ENCODE measurements at regions not wholly inside any gene's neighbourhood (a gene's known extent, or its start where the extent isn't known, plus 50 kb on each side); places are given as distances from the start of the nearest gene placed in this dataset.

DNA sequence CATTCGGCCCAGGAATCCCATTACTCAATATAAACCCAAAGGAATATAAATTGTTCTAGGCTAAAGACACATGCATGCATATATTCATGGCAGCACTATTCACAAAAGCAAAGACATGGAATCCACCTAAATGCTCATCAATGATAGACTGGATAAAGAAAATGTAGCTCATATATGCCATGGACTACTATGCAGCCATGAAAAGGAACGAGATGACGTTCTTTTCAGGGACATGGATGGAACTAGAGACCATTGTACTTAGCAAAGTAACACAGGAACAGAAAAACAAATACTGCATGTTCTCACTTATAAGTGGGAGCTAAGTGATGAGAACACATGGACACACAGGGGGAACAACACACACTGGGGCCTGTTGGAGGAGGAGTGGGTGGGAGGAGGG lies 769.5 kb downstream of the TBC1D32 start:
- Mint-ChIP-seq H3K4me3 (no peak overlapping the region), H3K36me3 (ENCODE audit: low read depth) (no peaks in the 10 kb centered on the region), H3K27me3 (no peaks in the 10 kb centered on the region), H3K4me1 (no peaks in the 10 kb centered on the region), H3K27ac (no peak overlapping the region)
- ATAC-seq (no peak), DNase-seq (no peak)
- H3K9me3 ChIP-seq (ENCODE audit: control insufficient read depth, low read length, poor library complexity, severe bottlenecking): no peaks in the 10 kb centered on the region

GRCh38 chr6:120558294-120558693 lies 776.0 kb downstream of the TBC1D32 start:
- Mint-ChIP-seq H3K27ac (no peak overlapping the region), H3K4me1 (no peaks in the 10 kb centered on the region), H3K36me3 (ENCODE audit: low read depth) (no peaks in the 10 kb centered on the region), H3K27me3 (no peaks in the 10 kb centered on the region), H3K4me3 (no peak overlapping the region)
- ATAC-seq (no peak), DNase-seq (no peak)
- H3K9me3 ChIP-seq (ENCODE audit: control insufficient read depth, low read length, poor library complexity, severe bottlenecking): no peaks in the 10 kb centered on the region

GRCh38 chr6:120557554-120557953 lies 776.7 kb downstream of the TBC1D32 start:
- no peak overlapping the region for H3K27ac Mint-ChIP-seq
- H3K9me3 ChIP-seq (ENCODE audit: control insufficient read depth, low read length, poor library complexity, severe bottlenecking): no peaks in the 10 kb centered on the region
- no peaks in the 10 kb centered on the region for H3K4me1 Mint-ChIP-seq
- no peaks in the 10 kb centered on the region for H3K36me3 Mint-ChIP-seq (ENCODE audit: low read depth)
- no peak overlapping the region for H3K4me3 Mint-ChIP-seq
- H3K27me3 Mint-ChIP-seq: no peaks in the 10 kb centered on the region
- ATAC-seq (no peak), DNase-seq (no peak)

GRCh38 chr6:120556491-120556890 lies 777.8 kb downstream of the TBC1D32 start:
- Mint-ChIP-seq H3K27me3 (no peaks in the 10 kb centered on the region), H3K4me3 (no peak overlapping the region), H3K4me1 (no peaks in the 10 kb centered on the region), H3K27ac (no peak overlapping the region), H3K36me3 (ENCODE audit: low read depth) (no peaks in the 10 kb centered on the region)
- ATAC-seq: no peak
- no peak for DNase-seq
- no peaks in the 10 kb centered on the region for H3K9me3 ChIP-seq (ENCODE audit: control insufficient read depth, low read length, poor library complexity, severe bottlenecking)

DNA sequence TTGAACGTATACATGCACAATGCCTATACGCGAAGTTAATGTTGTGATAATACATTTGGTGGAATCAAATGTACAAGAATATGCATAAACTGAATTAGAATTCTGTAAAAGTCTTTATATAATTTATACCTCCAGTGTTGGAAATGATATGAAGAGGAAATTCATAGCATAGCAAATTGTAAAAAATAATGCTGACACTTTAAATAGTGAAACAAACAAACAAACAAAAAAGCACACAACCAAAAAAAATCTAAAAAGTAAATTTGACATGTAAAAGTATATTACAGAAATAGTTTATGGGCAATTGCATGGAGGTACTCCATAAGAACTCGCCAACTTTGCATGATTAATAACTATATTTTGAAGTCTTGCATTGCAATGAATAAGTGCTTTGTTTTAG lies 780.9 kb downstream of the TBC1D32 start:
- Mint-ChIP-seq H3K27ac (no peak overlapping the region), H3K4me1 (no peaks in the 10 kb centered on the region), H3K36me3 (ENCODE audit: low read depth) (no peaks in the 10 kb centered on the region), H3K27me3 (no peaks in the 10 kb centered on the region), H3K4me3 (no peak overlapping the region)
- no peak for DNase-seq
- H3K9me3 ChIP-seq (ENCODE audit: control insufficient read depth, low read length, poor library complexity, severe bottlenecking): no peaks in the 10 kb centered on the region
- ATAC-seq: no peak

- DNase-seq (no peak), ATAC-seq (no peak)
- Mint-ChIP-seq H3K36me3 (ENCODE audit: low read depth) (no peaks in the 10 kb centered on the region), H3K27ac (no peak overlapping the region), H3K4me1 (no peaks in the 10 kb centered on the region), H3K4me3 (no peak overlapping the region), H3K27me3 (no peaks in the 10 kb centered on the region)
- H3K9me3 ChIP-seq (ENCODE audit: control insufficient read depth, low read length, poor library complexity, severe bottlenecking): no peaks in the 10 kb centered on the region
Observed at GRCh38 chr6:120545353-120545752, 788.9 kb downstream of the TBC1D32 start.

DNA sequence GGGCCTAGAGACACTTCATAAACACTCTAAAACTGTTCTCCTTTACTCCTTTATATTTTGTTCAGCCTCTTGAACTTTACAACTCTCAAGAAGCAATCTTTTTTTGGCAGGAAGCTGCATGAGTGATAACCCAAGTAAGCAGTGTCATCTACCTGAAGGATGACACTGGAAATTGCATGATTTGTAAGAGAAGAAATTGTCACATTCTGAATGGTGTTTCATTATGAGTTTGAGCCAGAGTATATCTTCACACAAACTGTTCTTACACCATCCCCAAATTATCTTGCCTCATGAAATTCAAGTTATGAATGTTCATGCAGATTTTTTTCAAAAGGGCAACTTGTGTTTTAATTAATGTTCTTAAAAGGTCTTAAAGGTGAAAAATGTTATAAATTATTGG lies 799.3 kb downstream of the TBC1D32 start:
- Mint-ChIP-seq H3K36me3 (ENCODE audit: low read depth) (no peaks in the 10 kb centered on the region), H3K27me3 (no peaks in the 10 kb centered on the region), H3K27ac (no peak overlapping the region), H3K4me1 (no peaks in the 10 kb centered on the region), H3K4me3 (no peak overlapping the region)
- H3K9me3 ChIP-seq (ENCODE audit: control insufficient read depth, low read length, poor library complexity, severe bottlenecking): no peaks in the 10 kb centered on the region
- no peak for DNase-seq
- no peak for ATAC-seq

GRCh38 chr6:120526576-120526975 lies 807.7 kb downstream of the TBC1D32 start:
- DNase-seq (no peak), ATAC-seq (no peak)
- no peaks in the 10 kb centered on the region for H3K9me3 ChIP-seq (ENCODE audit: control insufficient read depth, low read length, poor library complexity, severe bottlenecking)
- H3K4me1 Mint-ChIP-seq: no peaks in the 10 kb centered on the region
- H3K27me3 Mint-ChIP-seq: no peaks in the 10 kb centered on the region
- no peak overlapping the region for H3K4me3 Mint-ChIP-seq
- H3K27ac Mint-ChIP-seq: no peak overlapping the region
- no peaks in the 10 kb centered on the region for H3K36me3 Mint-ChIP-seq (ENCODE audit: low read depth)

- H3K4me1 Mint-ChIP-seq: no peaks in the 10 kb centered on the region
- no peak overlapping the region for H3K27ac Mint-ChIP-seq
- ATAC-seq (no peak), DNase-seq (no peak)
- no peaks in the 10 kb centered on the region for H3K27me3 Mint-ChIP-seq
- H3K4me3 Mint-ChIP-seq: no peak overlapping the region
- H3K36me3 Mint-ChIP-seq (ENCODE audit: low read depth): no peaks in the 10 kb centered on the region
- no peaks in the 10 kb centered on the region for H3K9me3 ChIP-seq (ENCODE audit: control insufficient read depth, low read length, poor library complexity, severe bottlenecking)
Observed at GRCh38 chr6:120514544-120514943, 819.7 kb downstream of the TBC1D32 start.

DNA sequence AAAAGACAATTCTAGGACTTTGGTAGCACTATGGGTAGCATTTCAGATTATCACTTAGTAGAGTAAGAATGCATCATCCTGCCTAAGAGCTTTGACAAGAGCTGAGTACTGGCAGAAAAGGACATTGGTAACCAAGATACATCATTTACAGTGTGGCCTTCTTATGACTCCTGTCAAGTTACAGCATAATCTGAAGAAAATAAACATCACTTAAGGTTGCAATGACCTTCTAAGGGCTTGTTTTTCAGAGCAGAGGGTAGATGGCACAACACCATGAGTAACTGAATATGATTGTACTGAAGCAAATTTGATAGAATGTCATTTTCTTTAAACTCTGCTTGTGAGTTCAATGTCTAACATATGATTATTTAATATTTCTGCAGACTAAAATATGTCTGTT lies 822.6 kb downstream of the TBC1D32 start:
- Mint-ChIP-seq H3K27me3 (no peaks in the 10 kb centered on the region), H3K4me3 (no peak overlapping the region), H3K4me1 (no peaks in the 10 kb centered on the region), H3K36me3 (ENCODE audit: low read depth) (no peaks in the 10 kb centered on the region), H3K27ac (no peak overlapping the region)
- no peaks in the 10 kb centered on the region for H3K9me3 ChIP-seq (ENCODE audit: control insufficient read depth, low read length, poor library complexity, severe bottlenecking)
- ATAC-seq (no peak), DNase-seq (no peak)

DNA sequence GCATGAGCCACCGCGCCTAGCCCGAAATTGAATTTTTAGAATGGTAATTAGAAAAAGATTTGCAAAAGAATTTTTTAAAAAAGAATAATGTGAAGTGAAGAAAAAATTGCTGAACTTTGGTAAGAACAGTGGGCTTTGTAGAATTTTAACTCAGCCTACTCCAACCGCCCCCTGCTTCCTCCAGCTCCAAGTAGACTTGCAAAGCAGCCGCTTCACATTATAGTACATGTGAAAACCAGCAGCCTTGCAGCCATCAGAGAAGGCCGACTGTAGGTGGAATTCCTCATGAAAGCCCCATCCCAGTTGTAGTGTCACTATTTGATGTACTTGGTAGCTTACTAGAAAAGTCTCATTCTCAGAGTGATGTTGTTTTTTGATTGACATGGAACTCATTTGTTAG lies 835.6 kb downstream of the TBC1D32 start:
- DNase-seq: no peak
- no peaks in the 10 kb centered on the region for H3K9me3 ChIP-seq (ENCODE audit: control insufficient read depth, low read length, poor library complexity, severe bottlenecking)
- no peak overlapping the region for H3K27ac Mint-ChIP-seq
- no peaks in the 10 kb centered on the region for H3K36me3 Mint-ChIP-seq (ENCODE audit: low read depth)
- no peak for ATAC-seq
- no peaks in the 10 kb centered on the region for H3K4me1 Mint-ChIP-seq
- no peaks in the 10 kb centered on the region for H3K27me3 Mint-ChIP-seq
- no peak overlapping the region for H3K4me3 Mint-ChIP-seq

DNA sequence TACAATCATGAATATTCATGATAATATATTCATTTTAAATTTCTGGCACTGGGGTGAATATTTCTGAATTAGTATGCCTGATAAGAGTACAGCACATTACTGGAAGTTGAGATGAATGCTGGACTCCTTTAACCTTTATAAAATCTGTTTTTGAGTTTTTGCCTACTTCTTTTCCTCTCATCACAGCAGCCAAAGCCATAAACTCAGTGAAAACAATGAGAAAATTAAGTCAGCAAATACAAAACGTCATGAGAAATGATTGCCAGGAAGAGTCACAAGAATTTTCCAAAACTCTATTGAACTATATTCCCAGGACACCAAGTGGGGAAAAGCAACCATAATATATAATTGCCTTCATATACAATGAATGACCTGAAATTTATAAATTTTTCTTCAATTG lies 837.6 kb downstream of the TBC1D32 start:
- no peaks in the 10 kb centered on the region for H3K36me3 Mint-ChIP-seq (ENCODE audit: low read depth)
- ATAC-seq (no peak), DNase-seq (no peak)
- H3K27me3 Mint-ChIP-seq: no peaks in the 10 kb centered on the region
- no peak overlapping the region for H3K4me3 Mint-ChIP-seq
- H3K4me1 Mint-ChIP-seq: no peaks in the 10 kb centered on the region
- H3K9me3 ChIP-seq (ENCODE audit: control insufficient read depth, low read length, poor library complexity, severe bottlenecking): no peaks in the 10 kb centered on the region
- H3K27ac Mint-ChIP-seq: no peak overlapping the region

- H3K4me3 Mint-ChIP-seq: no peak overlapping the region
- no peak for DNase-seq
- H3K4me1 Mint-ChIP-seq: no peaks in the 10 kb centered on the region
- H3K27ac Mint-ChIP-seq: no peak overlapping the region
- no peaks in the 10 kb centered on the region for H3K9me3 ChIP-seq (ENCODE audit: control insufficient read depth, low read length, poor library complexity, severe bottlenecking)
- no peaks in the 10 kb centered on the region for H3K36me3 Mint-ChIP-seq (ENCODE audit: low read depth)
- no peaks in the 10 kb centered on the region for H3K27me3 Mint-ChIP-seq
- ATAC-seq: no peak
Observed at GRCh38 chr6:120493505-120493904, 840.8 kb downstream of the TBC1D32 start.

- DNase-seq (no peak), ATAC-seq (no peak)
- Mint-ChIP-seq H3K4me3 (no peak overlapping the region), H3K4me1 (no peaks in the 10 kb centered on the region), H3K27me3 (no peaks in the 10 kb centered on the region), H3K27ac (no peak overlapping the region), H3K36me3 (ENCODE audit: low read depth) (no peaks in the 10 kb centered on the region)
- no peaks in the 10 kb centered on the region for H3K9me3 ChIP-seq (ENCODE audit: control insufficient read depth, low read length, poor library complexity, severe bottlenecking)
Observed at GRCh38 chr6:120489941-120490340, 844.3 kb downstream of the TBC1D32 start.

DNA sequence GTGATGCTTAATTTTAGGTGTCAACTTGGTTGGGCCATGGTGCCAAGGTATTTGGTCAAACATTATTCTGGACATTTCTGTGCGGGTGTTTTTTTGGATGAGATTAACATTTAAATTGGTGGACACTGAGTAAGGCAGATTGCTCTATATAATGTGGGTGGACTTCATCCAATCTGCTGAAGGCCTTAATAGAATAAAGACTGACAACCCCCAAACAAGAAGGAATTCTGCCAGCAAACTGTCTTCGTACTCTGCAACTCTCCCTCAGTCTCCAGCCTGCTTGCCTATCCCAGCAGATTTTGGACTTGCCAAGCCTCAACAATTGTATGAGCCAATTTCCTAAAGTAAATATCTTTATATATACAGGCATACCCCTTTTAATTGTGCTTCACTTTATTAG lies 850.1 kb downstream of the TBC1D32 start:
- DNase-seq: no peak
- Mint-ChIP-seq H3K36me3 (ENCODE audit: low read depth) (no peaks in the 10 kb centered on the region), H3K4me3 (no peak overlapping the region), H3K27ac (no peak overlapping the region), H3K4me1 (no peaks in the 10 kb centered on the region), H3K27me3 (no peaks in the 10 kb centered on the region)
- H3K9me3 ChIP-seq (ENCODE audit: control insufficient read depth, low read length, poor library complexity, severe bottlenecking): no peaks in the 10 kb centered on the region
- no peak for ATAC-seq

All from T-helper 17 cell (primary cell).